Duodenal mucosa (tissue), 2 donors: ENCODE measurements at regions not wholly inside any gene's neighbourhood (a gene's known extent, or its start where the extent isn't known, plus 50 kb on each side); places are given as distances from the start of the nearest gene placed in this dataset.

Source experiments
- H3K27ac ChIP-seq: one replicate; pipeline ENCODE4 v1.7.0; 2013; ENCODE audit warnings: low read depth, low read length
- H3K27me3 ChIP-seq, 2 donors: one replicate each; pipeline ENCODE4 v1.7.0; 2013; ENCODE audit warnings: low read length in 2 of 2, control low read depth in 1 of 2; ENCODE audit not compliant: insufficient read depth in 2 of 2, control insufficient read depth in 1 of 2
- H3K36me3 ChIP-seq, 2 donors: one replicate each; pipeline ENCODE4 v1.7.0; 2013; ENCODE audit warnings: low read length in 2 of 2, control low read depth in 1 of 2; ENCODE audit not compliant: insufficient read depth in 2 of 2, control insufficient read depth in 1 of 2
- H3K4me1 ChIP-seq, 2 donors: one replicate each; pipeline ENCODE4 v1.7.0; 2013; ENCODE audit warnings: low read length in 2 of 2, control low read depth in 1 of 2; ENCODE audit not compliant: insufficient read depth in 2 of 2, control insufficient read depth in 1 of 2
- H3K4me3 ChIP-seq, 2 donors: one replicate each; pipeline ENCODE4 v1.7.0; 2013; ENCODE audit warnings: low read length in 2 of 2, low read depth in 1 of 2
- H3K9ac ChIP-seq, 2 donors: one replicate each; pipeline ENCODE4 v1.7.0; 2013; ENCODE audit warnings: low read length in 2 of 2, low read depth in 1 of 2
- H3K9me3 ChIP-seq, 2 donors: one replicate each; pipeline ENCODE4 v1.7.0; 2013; ENCODE audit warnings: low read length in 2 of 2, control low read depth in 1 of 2; ENCODE audit not compliant: control insufficient read depth in 1 of 2

DNA sequence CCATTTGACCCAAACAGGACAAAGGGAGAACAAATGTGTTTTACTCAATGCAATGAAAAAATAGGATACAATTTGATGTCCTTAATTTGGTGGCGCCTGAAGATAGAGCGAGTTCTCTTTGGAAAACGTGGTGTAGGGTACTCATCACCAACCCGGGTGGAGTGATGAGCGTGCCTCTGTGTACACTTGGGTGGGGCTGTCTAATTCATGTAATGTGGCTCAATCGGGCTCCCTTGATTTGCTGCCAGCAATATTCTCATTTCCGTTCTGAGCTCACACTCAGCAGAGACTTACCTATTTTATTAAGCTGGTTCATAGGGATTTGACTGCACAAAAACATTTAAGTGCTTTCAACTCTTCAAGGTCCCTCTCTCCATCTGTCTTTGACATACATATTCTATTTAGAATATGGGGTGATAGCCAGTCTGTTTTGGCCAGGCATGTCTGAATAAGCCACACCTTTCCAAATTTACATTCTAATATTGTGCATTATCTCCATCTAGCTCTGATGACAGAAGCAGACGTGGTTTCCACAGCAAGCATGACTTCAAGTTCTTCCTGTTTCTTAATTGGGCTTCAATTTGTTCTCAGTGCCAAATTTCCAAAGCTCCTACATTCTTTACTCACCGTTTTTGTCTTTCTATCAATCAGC lies 162.5 kb downstream of the IRX2 start:
- Histone ChIP-seq H3K9ac (no peak overlapping the region), H3K27me3 (no peaks in the 10 kb centered on the region), H3K9me3 (peaks cover 3 to 11% of the 10 kb centered on the region in 2 donors)

DNA sequence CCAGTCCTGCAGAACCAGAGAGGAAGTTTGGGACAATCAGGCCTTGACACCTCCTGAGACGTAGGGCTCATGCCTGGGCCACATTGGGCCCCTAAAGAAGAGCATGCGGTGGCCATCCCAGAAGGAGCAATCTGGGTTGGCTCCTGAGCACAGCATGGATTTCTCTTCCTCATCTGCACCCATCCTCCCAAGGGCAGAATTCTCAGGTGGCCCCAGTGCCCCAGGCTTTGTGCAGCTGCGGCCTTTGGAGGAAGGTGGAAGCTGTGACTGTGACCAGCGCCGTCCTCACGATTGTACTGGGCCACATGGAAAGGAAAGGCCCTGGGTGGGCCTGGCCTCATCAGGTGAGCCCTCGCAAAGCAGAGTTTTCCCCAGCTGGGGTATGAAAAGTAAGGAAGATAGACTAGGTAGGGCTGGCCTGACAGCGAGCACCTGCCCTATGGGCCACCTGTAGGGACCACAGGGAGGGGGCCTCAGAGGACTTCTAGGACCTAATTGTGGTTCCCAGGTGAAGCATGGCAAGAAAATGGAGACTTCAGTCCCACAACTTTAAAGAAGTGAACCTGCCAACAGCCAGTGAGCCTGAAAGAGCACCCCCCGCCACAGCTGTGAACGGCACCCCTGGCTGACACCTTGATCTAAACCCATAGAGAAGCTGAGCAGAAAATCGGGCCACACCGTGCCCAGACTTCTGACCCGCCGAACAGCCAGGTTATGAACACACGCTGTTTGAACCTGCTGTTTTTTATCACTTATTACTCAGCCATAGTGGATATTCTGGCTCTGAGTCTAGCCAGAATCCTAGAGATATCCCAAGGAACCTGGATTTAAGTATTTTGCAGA lies 164.1 kb downstream of the IRX2 start:
- H3K4me1 ChIP-seq = no peaks in the 10 kb centered on the region
- H3K9ac ChIP-seq = no peak overlapping the region
- no peaks in the 10 kb centered on the region for H3K27me3 ChIP-seq
- no peaks in the 10 kb centered on the region for H3K36me3 ChIP-seq
- peaks cover 4 to 17% of the 10 kb centered on the region in 2 donors for H3K9me3 ChIP-seq
- no peak overlapping the region for H3K27ac ChIP-seq
- no peak overlapping the region for H3K4me3 ChIP-seq

More for the DNA sequence above, 162.5 kb downstream of the IRX2 start:
- no peaks in the 10 kb centered on the region for H3K4me1 ChIP-seq
- no peaks in the 10 kb centered on the region for H3K36me3 ChIP-seq
- H3K4me3 ChIP-seq = no peak overlapping the region
- no peak overlapping the region for H3K27ac ChIP-seq

- Histone ChIP-seq H3K4me3 (no peak overlapping the region), H3K27ac (no peak overlapping the region), H3K4me1 (no peaks in the 10 kb centered on the region), H3K27me3 (no peaks in the 10 kb centered on the region), H3K36me3 (no peaks in the 10 kb centered on the region), H3K9ac (no peak overlapping the region), H3K9me3 (peaks cover 4 to 17% of the 10 kb centered on the region in 2 donors)
Measured at GRCh38 chr5:2586016-2586715, 165.3 kb downstream of the IRX2 start.

- H3K4me3 ChIP-seq = no peak overlapping the region
- H3K27me3 ChIP-seq = no peaks in the 10 kb centered on the region
- no peak overlapping the region for H3K9ac ChIP-seq
- H3K27ac ChIP-seq = no peak overlapping the region
- H3K4me1 ChIP-seq = no peaks in the 10 kb centered on the region
- no peaks in the 10 kb centered on the region for H3K36me3 ChIP-seq
- H3K9me3 ChIP-seq = peaks cover 4 to 17% of the 10 kb centered on the region in 2 donors
Measured at GRCh38 chr5:2584579-2585269, 166.8 kb downstream of the IRX2 start.

DNA sequence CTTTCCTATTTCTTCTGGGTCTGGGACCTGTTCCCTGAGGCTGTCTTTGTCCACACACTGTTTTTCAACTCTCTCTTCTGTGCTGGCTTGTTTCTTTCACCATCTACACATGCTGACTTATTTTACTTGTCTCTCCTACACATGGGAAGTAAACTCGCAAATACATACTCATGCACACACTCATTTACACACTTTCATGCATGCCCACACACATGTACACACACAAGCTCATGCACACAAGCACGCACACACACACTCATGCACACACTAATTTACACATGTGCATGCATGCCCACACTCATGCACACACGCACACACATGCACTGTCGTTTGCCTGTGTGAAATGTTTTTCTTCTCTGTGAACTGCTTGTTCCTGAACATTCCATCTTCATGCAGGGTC lies 169.0 kb downstream of the IRX2 start:
- Histone ChIP-seq H3K4me3 (no peak overlapping the region), H3K9ac (no peak overlapping the region), H3K36me3 (no peaks in the 10 kb centered on the region), H3K9me3 (peaks cover 4 to 17% of the 10 kb centered on the region in 2 donors), H3K27ac (no peak overlapping the region), H3K27me3 (no peaks in the 10 kb centered on the region), H3K4me1 (no peaks in the 10 kb centered on the region)

DNA sequence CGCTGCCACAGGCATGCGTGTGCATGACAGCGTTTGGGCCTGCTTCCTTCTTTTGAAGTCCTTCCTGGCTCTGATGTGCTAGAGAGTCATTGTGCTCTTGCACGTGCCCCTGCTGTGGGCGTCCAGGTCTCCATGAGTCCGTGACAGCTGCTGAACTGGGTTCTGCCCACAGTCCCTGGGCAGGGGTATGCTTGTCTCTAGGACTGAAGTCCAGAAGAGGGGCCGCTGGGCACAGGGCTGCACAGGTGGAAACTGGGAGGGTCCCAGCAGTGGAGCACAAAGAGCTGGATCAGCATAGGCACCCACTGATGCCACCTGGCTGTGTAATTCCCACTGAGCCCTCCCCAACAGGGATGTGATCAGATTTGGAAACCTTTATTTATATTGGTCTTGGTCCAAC lies 169.4 kb downstream of the IRX2 start:
- H3K36me3 ChIP-seq = no peaks in the 10 kb centered on the region
- no peak overlapping the region for H3K27ac ChIP-seq
- no peaks in the 10 kb centered on the region for H3K27me3 ChIP-seq
- no peaks in the 10 kb centered on the region for H3K4me1 ChIP-seq
- peaks cover 4 to 17% of the 10 kb centered on the region in 2 donors for H3K9me3 ChIP-seq
- no peak overlapping the region for H3K4me3 ChIP-seq
- H3K9ac ChIP-seq = no peak overlapping the region

GRCh38 chr5:2581418-2581817 lies 170.1 kb downstream of the IRX2 start:
- Histone ChIP-seq H3K4me3 (no peak overlapping the region), H3K9ac (no peak overlapping the region), H3K4me1 (no peaks in the 10 kb centered on the region), H3K27ac (no peak overlapping the region), H3K9me3 (peaks cover 4 to 17% of the 10 kb centered on the region in 2 donors), H3K27me3 (no peaks in the 10 kb centered on the region), H3K36me3 (no peaks in the 10 kb centered on the region)

- no peaks in the 10 kb centered on the region for H3K27me3 ChIP-seq
- no peak overlapping the region for H3K4me3 ChIP-seq
- no peak overlapping the region for H3K9ac ChIP-seq
- H3K4me1 ChIP-seq = no peaks in the 10 kb centered on the region
- no peak overlapping the region for H3K27ac ChIP-seq
- peaks cover 2 to 8% of the 10 kb centered on the region in 2 donors for H3K9me3 ChIP-seq
- H3K36me3 ChIP-seq = no peaks in the 10 kb centered on the region
Measured at GRCh38 chr5:2579126-2579525, 172.4 kb downstream of the IRX2 start.

GRCh38 chr5:2577312-2578036 lies 174.0 kb downstream of the IRX2 start:
- no peaks in the 10 kb centered on the region for H3K4me1 ChIP-seq
- no peak overlapping the region for H3K27ac ChIP-seq
- no peak overlapping the region for H3K9ac ChIP-seq
- no peaks in the 10 kb centered on the region for H3K36me3 ChIP-seq
- no peaks in the 10 kb centered on the region for H3K27me3 ChIP-seq
- H3K9me3 ChIP-seq = no peaks in the 10 kb centered on the region
- H3K4me3 ChIP-seq = no peak overlapping the region
